Breast epithelium (tissue), 3 donors: ENCODE measurements at regions not wholly inside any gene's neighbourhood (a gene's known extent, or its start where the extent isn't known, plus 50 kb on each side); places are given as distances from the start of the nearest gene placed in this dataset.

Experiments used
- CTCF ChIP-seq, 3 donors: fragments of 450-650 bp; IDR thresholded peaks; one replicate each; pipeline ENCODE4 v1.5.1; 2016 to 2017; ENCODE audit warnings: antibody characterized with exemption in 3 of 3, mild to moderate bottlenecking in 3 of 3, moderate library complexity in 3 of 3
- POLR2A ChIP-seq: fragments of 450-650 bp; IDR thresholded peaks from one replicate; pipeline ENCODE4 v1.6.1; 2016; ENCODE audit warnings: antibody characterized with exemption, mild to moderate bottlenecking, moderate library complexity
- POLR2AphosphoS5 ChIP-seq, 3 donors: sonication (generic); formaldehyde crosslinking; IDR thresholded peaks; one replicate each; pipeline ENCODE4 v1.6.1; 2017; ENCODE audit warnings: antibody characterized with exemption in 3 of 3

- TF ChIP-seq POLR2A (no peak), CTCF (IDR thresholded peaks at IDR 0.05) (no peak), POLR2AphosphoS5 (IDR thresholded peaks at IDR 0.05) (no peak)
These were observed 179.3 kb downstream of the ZC3H11B start for GRCh38 chr1:219433496-219434131.
